Fibroblast of villous mesenchyme (primary cell): ENCODE measurements at regions not wholly inside any gene's neighbourhood (a gene's known extent, or its start where the extent isn't known, plus 50 kb on each side); places are given as distances from the start of the nearest gene placed in this dataset.

Source experiments
- DNase-seq: peaks from one replicate; pipeline ENCODE4 v3.0.0-alpha.2; 2010; ENCODE audit warnings: low read depth
- H3K4me3 ChIP-seq: 2 replicates; pipeline ENCODE4 v1.5.1; 2011; ENCODE audit warnings: low read depth, mild to moderate bottlenecking, low read length
- TF ChIP-seq, protein P1 (sequence below): IDR thresholded peaks from 2 replicates; pipeline ENCODE4 v1.5.1; 2012; ENCODE audit warnings: low read depth, mild to moderate bottlenecking, low read length; ENCODE audit not compliant: insufficient read depth

DNA sequence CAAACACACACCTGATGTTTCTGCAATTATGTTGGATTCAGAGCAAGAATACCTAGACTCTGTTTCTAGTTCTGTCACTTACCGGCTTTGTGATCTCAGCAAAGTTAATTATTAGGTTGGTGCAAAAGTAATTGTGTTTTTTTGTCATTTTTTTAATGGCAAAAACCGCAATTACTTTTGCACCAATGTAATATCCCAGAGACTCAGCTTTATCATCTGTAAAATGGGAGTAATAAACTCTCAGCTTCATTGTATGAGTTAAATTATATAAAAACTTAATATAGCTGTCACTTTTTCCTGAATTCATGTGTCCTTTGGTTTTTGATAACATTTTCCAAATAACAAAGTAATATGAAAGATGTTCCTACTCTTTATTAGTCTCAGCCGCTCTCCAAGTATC lies 251.7 kb downstream of the TRIB2 start:
- H3K4me3 ChIP-seq, result no peak overlapping the region
- no peak for DNase-seq
- TF ChIP-seq, protein P1, sequence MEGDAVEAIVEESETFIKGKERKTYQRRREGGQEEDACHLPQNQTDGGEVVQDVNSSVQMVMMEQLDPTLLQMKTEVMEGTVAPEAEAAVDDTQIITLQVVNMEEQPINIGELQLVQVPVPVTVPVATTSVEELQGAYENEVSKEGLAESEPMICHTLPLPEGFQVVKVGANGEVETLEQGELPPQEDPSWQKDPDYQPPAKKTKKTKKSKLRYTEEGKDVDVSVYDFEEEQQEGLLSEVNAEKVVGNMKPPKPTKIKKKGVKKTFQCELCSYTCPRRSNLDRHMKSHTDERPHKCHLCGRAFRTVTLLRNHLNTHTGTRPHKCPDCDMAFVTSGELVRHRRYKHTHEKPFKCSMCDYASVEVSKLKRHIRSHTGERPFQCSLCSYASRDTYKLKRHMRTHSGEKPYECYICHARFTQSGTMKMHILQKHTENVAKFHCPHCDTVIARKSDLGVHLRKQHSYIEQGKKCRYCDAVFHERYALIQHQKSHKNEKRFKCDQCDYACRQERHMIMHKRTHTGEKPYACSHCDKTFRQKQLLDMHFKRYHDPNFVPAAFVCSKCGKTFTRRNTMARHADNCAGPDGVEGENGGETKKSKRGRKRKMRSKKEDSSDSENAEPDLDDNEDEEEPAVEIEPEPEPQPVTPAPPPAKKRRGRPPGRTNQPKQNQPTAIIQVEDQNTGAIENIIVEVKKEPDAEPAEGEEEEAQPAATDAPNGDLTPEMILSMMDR, result no peak

DNA sequence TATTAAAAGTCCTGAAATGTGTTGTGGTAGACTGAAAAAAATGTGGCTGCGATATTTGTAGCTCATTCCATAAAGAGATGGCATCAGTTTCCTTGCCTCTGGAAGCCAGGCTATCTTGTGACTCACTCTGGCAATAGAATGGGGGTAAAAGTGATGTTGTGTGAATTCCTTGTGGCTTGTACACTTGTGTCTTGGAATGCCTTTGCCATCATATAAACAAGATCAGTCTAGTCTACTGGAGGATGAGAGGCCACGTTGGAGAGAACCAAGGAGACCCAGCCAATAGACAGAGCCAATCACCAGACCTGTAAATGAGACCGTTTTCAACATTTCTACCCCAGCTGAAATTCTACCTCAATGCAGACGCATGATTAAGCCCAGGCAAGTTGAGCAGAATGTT lies 254.1 kb downstream of the TRIB2 start:
- no peak overlapping the region for H3K4me3 ChIP-seq
- DNase-seq, result peak; percentile 27
- TF ChIP-seq, protein P1, result no peak

DNA sequence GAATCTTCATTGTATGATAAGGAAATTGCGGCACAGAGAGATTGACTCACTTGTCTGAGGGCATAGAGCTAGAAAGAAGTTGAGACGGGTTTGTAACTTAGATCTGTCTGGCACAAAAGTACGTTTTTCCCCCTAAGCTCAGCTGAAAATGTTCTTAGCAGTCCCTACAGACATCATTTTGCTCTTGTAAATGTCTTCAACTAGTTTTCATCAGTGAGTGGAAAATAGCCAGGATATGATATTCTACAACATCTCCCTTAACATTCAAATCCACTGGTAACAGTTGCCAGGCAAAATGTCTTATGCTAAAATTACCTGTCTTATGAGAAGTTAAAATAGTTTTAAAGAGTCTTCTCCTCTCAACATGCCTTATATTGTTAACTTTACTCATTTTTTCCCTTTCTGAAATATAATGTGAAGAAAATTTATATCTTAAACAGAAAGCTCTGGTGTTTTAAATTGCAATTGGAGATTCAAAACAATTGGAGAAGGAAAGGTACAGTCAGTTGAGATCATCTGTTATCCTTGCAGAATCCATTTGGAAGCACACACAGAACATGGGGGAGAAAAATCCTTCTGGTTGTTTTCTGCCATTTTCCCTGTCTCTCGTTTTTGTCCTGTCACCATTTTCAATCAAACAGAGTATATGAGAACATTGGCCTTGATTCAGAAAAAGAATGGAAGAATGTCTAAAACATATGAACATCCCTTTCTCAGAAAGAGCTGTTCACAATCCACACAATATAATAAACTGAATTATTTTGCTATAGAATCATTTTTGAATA lies 255.0 kb downstream of the TRIB2 start:
- no peak for DNase-seq
- TF ChIP-seq, protein P1, result no peak
- no peak overlapping the region for H3K4me3 ChIP-seq

DNA sequence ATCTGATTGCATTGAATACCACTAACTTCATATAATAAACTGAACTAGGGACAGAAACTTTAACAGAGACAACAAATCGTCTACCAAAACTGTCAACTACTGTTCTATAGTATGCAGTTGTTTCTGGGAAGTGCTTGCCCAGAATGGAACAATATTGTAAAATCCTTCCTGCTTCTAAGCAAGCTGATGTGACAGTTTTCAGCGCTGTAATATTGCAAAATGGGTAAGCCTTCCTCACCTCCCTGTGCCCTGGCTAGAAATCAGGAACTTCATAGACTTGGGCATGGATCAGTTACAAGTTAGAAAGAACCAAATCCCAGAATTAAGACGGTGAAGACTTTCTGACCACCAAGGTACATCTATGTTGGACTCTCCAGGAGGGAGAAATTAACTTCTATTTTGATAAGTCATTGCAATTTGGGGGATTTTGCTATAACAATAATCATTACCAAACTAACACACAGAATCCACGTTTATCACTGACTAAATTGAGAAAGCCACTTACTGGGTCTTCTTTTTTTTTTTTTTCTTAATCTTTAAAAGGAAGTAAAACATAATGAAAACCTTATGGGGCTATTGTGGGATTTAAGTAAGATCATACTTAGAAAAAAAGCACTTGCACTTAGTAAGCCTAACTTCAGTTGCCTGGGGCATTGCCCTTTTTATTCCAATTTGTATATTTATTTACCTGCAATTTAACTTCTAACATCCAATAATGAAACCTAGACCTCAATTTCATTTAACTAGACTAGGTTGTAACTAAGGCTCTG lies 261.5 kb downstream of the TRIB2 start:
- H3K4me3 ChIP-seq, result no peak overlapping the region
- TF ChIP-seq, protein P1, result no peak
- DNase-seq, result no peak

DNA sequence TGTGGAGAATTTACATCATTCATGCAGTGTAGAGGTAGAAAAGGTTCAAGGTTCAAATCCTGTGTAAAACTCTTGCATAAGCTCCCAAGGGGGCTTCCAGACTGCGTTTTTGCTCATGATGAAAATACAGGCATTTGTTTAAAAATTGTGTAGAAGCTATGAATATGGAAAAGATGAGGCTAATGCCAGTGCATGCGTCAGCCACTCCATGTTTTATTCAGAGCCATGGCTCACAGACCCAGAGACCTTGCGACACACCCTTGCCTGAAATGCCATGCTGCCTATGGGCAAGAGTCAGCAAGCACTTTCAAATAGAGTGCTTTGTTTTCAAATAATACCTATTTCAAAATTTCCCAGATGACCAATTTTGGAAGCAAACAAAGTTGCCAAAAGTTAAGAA lies 262.3 kb downstream of the TRIB2 start:
- DNase-seq, result no peak
- TF ChIP-seq, protein P1, result no peak
- no peak overlapping the region for H3K4me3 ChIP-seq

DNA sequence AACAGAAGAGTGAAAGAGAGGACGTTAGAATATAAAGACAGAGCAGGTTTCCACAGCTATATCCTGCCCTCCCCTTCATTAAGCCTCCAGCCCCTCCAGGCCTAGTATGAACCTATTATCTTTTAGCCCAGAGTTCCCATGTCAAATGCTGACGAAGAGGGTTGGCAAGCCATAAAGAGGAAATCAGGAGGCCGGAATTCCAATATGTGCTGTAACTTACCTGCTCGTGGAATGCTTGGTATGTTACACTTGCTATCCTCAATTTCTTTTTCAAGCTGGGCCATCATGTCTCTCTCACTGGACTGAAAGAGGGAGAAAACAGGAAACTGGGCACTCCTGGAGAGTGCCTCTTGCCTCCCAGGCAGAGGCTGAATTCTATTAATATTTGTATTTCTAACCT lies 264.1 kb downstream of the TRIB2 start:
- DNase-seq, result no peak
- H3K4me3 ChIP-seq, result no peak overlapping the region
- TF ChIP-seq, protein P1, result no peak
